HUES6 (cell line): ENCODE measurements at regions not wholly inside any gene's neighbourhood (a gene's known extent, or its start where the extent isn't known, plus 50 kb on each side); places are given as distances from the start of the nearest gene placed in this dataset.

ENCODE experiments used
- H3K27ac ChIP-seq: 2 replicates; pipeline ENCODE4 v1.7.0; 2013; ENCODE audit warnings: low read depth, mild to moderate bottlenecking, low read length, inconsistent platforms
- H3K27me3 ChIP-seq: 2 replicates; pipeline ENCODE4 v1.6.1; 2013; ENCODE audit warnings: low read length; ENCODE audit not compliant: control insufficient read depth, insufficient read depth
- H3K36me3 ChIP-seq: 2 replicates; pipeline ENCODE4 v1.6.1; 2013; ENCODE audit warnings: low read length; ENCODE audit not compliant: control insufficient read depth, insufficient read depth
- H3K4me1 ChIP-seq: 2 replicates; pipeline ENCODE4 v1.6.1; 2013; ENCODE audit warnings: low read length; ENCODE audit not compliant: control insufficient read depth, insufficient read depth
- H3K4me3 ChIP-seq: 2 replicates; pipeline ENCODE4 v1.5.1; 2013; ENCODE audit warnings: low read depth, low read length
- H3K9ac ChIP-seq: one replicate; pipeline ENCODE4 v1.6.1; 2013; ENCODE audit warnings: mild to moderate bottlenecking, low read length
- H3K9me3 ChIP-seq: 2 replicates; pipeline ENCODE4 v1.6.1; 2013; ENCODE audit warnings: low read depth, low read length; ENCODE audit not compliant: control insufficient read depth, insufficient read depth

DNA sequence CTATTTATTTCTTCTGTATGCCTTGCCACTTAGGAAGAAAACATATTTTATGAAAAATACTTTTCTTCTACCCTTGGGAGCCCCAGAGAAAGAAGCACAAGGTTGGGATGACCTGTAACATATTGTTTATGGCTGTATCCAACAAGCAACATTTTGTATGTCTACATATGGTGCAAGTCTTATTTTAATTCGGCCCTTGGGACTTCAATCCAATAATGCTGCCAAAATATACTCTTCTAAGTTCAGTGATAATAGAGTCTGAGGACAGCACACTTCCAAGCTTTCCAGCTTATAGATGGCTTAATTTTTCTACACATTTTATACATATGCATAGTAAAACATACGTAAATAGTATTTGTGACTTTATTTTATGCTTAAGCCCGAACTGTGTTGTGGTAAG, 318.5 kb upstream of the SEMA3A start:
- Histone ChIP-seq H3K36me3 (no peaks in the 10 kb centered on the region), H3K9ac (no peak overlapping the region), H3K4me3 (no peak overlapping the region), H3K27me3 (no peaks in the 10 kb centered on the region), H3K9me3 (no peaks in the 10 kb centered on the region), H3K4me1 (no peaks in the 10 kb centered on the region; the same call in 1 of the 2 replicates), H3K27ac (no peak overlapping the region; the same call in 1 of the 2 replicates)

DNA sequence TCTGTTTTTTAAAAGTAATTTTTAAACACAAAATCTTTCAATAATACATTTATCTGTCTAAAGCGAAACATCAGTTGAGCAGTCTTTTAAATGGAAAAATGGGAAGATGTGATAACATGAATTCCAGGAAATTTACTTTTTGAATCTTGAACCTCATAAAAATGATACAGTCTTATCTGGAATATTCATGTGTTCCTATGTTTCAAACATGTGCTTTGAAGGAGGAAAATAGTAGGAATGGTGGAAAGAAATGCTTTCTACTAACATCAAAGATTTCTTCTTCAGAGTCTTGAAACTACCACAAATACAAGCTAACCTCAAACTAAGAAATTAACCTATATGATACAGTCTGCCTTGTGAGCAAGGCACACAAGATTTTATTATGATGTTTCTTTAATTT, 317.5 kb upstream of the SEMA3A start:
- Histone ChIP-seq H3K27ac (no peak overlapping the region), H3K9ac (no peak overlapping the region), H3K4me3 (no peak overlapping the region), H3K27me3 (no peaks in the 10 kb centered on the region), H3K36me3 (no peaks in the 10 kb centered on the region), H3K4me1 (no peaks in the 10 kb centered on the region; the same call in 1 of the 2 replicates), H3K9me3 (no peaks in the 10 kb centered on the region)

DNA sequence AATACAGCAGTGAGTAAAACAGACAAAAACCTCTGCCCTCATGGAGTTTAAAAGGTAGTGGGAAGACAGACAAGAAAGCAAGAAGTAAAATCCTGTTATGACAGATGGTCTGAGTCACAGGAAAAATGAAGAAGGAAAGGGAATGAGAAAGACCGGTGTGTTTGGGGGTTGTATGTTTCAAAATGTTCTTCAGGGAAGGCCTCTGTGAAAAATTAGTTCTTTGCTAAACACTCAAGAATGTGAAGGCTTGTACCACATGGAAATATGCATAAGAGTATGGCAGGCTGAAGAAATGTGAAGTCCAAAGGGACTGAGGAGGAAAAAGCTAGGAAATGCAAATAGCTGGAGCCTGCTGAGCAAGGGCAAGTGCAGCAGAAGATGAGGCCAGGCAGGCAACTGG, 315.9 kb upstream of the SEMA3A start:
- Histone ChIP-seq H3K4me1 (no peaks in the 10 kb centered on the region; the same call in 1 of the 2 replicates), H3K9me3 (no peaks in the 10 kb centered on the region), H3K36me3 (no peaks in the 10 kb centered on the region), H3K9ac (no peak overlapping the region), H3K27me3 (no peaks in the 10 kb centered on the region), H3K4me3 (no peak overlapping the region), H3K27ac (no peak overlapping the region)

DNA sequence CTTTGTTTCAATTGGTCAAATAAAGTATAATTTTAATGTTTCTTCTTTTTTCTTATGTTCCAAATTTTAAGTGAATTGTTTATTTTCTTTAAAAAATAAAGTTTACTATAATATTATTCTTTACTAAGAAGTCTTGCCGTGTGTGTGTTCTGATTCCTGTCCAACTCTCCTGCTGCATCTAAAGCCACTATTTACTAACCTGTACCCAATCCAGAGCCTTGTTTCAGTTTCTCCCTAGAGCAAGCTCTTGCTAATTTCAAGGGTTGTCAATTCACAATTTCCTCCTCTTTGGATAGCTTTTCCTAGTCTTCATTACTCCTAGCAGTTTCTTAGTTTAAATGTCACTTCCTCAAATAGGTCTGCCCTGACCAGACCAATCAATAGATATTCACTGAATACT, 314.9 kb upstream of the SEMA3A start:
- H3K27me3 ChIP-seq = no peaks in the 10 kb centered on the region
- no peaks in the 10 kb centered on the region for H3K9me3 ChIP-seq
- no peaks in the 10 kb centered on the region; the same call in 1 of the 2 replicates for H3K4me1 ChIP-seq
- H3K4me3 ChIP-seq = no peak overlapping the region
- no peak overlapping the region for H3K9ac ChIP-seq
- H3K36me3 ChIP-seq = no peaks in the 10 kb centered on the region
- no peak overlapping the region for H3K27ac ChIP-seq

DNA sequence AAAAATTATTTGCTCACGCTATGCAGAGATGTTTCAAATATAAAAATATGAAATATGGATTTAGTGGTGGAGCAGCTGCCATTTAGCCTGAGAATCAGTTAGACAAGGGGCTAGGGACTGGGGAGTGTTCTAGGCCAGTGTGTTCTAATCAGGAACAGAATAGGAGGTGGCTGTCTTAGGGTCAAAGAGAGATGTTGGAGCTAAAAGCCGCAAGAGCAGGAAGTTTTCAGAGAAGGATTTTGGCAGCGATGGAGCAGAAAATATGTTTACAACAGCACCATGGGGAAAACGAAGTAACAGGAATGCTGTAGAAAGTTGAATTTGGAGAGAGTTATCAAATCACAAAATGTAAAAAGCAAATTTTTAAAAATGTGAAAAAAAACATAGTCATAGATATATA, 314.0 kb upstream of the SEMA3A start:
- H3K36me3 ChIP-seq = no peaks in the 10 kb centered on the region
- H3K4me3 ChIP-seq = no peak overlapping the region
- no peak overlapping the region for H3K27ac ChIP-seq
- no peak overlapping the region for H3K9ac ChIP-seq
- H3K9me3 ChIP-seq = no peaks in the 10 kb centered on the region
- H3K4me1 ChIP-seq = no peaks in the 10 kb centered on the region; the same call in 1 of the 2 replicates
- no peaks in the 10 kb centered on the region for H3K27me3 ChIP-seq

DNA sequence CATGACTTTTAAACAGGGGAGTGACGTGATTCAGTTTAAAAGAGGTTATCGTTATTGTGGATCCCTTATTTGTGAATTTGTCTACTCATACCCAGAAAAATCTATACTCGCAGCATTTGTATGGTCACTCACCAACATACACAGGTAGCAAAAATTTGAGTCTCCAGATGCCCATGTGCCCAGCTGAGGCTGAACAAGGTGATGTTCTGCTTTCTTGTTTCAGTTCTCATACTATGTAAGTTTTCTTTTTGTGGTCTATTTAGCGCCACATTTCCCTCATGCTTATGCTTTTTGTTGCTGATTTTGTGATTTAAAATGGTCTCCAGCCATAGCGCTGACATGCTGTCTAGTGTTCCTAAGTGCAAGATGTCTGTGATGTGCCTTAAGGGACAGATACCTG, 312.9 kb upstream of the SEMA3A start:
- Histone ChIP-seq H3K4me1 (no peaks in the 10 kb centered on the region; the same call in 1 of the 2 replicates), H3K36me3 (no peaks in the 10 kb centered on the region), H3K27me3 (no peaks in the 10 kb centered on the region), H3K27ac (no peak overlapping the region), H3K9ac (no peak overlapping the region), H3K4me3 (no peak overlapping the region), H3K9me3 (no peaks in the 10 kb centered on the region)

DNA sequence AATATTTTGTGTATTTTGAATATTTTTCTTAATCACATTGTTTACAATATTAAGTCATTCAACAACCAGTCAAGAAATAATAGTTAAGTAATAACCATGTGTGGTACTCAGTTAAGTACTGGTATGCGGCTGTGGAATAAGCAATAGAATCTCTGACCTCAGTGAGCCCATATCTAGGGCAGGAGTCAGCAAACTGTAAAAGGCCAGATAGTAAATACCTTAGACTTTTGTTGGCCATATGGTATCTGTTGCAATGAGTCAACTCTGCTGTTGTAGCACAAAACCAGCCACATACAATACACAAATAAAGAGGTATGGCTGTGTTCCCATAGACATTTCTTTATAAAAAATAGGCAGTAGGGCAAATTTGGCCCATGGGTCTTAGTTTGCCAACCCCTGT, 311.6 kb upstream of the SEMA3A start:
- Histone ChIP-seq H3K9ac (no peak overlapping the region), H3K27me3 (no peaks in the 10 kb centered on the region), H3K27ac (no peak overlapping the region), H3K4me1 (no peaks in the 10 kb centered on the region; the same call in 1 of the 2 replicates), H3K36me3 (no peaks in the 10 kb centered on the region), H3K4me3 (no peak overlapping the region), H3K9me3 (no peaks in the 10 kb centered on the region)

DNA sequence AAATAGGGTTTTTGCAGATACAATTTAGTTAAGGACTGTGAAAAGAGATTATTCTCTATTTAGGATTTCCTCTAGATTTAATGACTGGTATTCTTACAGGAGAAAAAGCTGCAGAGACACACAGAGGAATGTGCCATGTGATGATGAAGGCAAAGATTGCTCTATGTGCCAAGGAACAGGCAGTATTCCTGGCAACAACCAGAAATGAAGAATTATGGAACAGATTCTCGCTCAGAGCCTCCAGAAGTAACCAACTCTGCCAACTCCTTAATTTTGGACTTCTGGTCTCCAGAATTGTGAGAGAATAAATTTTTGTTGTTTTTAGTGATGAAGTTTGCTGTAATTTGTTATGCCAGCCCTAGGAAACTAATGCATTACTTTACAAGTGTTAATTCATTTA, 307.6 kb upstream of the SEMA3A start:
- Histone ChIP-seq H3K27me3 (no peaks in the 10 kb centered on the region), H3K4me1 (no peaks in the 10 kb centered on the region), H3K27ac (no peak overlapping the region), H3K4me3 (no peak overlapping the region), H3K9ac (no peak overlapping the region), H3K9me3 (no peaks in the 10 kb centered on the region), H3K36me3 (no peaks in the 10 kb centered on the region)

DNA sequence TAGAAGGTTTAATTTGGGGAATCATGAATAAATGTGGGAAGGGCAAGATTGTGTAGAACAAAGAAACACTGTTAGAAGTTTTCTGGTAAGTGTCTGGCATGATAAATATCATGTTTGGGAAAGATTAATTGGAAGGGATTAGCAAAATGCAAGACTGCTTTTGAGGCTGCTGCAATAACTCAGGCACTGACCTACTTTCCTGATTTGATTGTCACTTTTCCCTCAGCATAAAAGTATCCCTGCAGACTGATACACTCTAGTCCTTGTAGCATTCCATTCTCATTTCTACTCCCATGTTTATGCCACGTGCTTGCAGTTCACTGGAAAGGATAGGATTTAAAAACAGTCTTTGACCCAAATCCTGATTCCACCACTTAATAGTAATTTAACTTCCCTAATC, 303.3 kb upstream of the SEMA3A start:
- no peaks in the 10 kb centered on the region for H3K27me3 ChIP-seq
- H3K36me3 ChIP-seq = no peaks in the 10 kb centered on the region
- H3K9me3 ChIP-seq = no peaks in the 10 kb centered on the region
- no peak overlapping the region for H3K27ac ChIP-seq
- no peaks in the 10 kb centered on the region for H3K4me1 ChIP-seq
- H3K4me3 ChIP-seq = no peak overlapping the region
- no peak overlapping the region for H3K9ac ChIP-seq

DNA sequence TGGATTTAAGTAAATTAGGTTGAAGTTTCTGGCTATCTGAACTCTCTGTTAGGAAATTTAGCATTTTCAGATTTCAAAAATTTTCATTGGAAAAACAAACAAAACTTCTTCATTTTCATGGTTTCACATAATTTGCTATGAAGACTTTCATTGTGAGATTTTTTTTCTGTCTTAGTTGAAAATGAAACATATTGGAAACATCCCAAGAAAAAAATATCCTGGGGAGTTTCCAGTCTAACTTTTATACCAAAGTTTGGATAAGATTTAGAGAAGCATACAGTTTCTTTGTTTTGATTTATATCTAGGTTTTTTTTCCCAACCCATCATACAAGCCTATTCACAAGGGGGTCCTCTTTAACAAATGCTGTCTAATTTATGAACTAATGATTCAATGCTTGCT, 300.5 kb upstream of the SEMA3A start:
- no peak overlapping the region for H3K9ac ChIP-seq
- no peaks in the 10 kb centered on the region for H3K27me3 ChIP-seq
- no peaks in the 10 kb centered on the region for H3K36me3 ChIP-seq
- no peaks in the 10 kb centered on the region for H3K4me1 ChIP-seq
- H3K9me3 ChIP-seq = no peaks in the 10 kb centered on the region
- H3K27ac ChIP-seq = no peak overlapping the region
- no peak overlapping the region for H3K4me3 ChIP-seq

DNA sequence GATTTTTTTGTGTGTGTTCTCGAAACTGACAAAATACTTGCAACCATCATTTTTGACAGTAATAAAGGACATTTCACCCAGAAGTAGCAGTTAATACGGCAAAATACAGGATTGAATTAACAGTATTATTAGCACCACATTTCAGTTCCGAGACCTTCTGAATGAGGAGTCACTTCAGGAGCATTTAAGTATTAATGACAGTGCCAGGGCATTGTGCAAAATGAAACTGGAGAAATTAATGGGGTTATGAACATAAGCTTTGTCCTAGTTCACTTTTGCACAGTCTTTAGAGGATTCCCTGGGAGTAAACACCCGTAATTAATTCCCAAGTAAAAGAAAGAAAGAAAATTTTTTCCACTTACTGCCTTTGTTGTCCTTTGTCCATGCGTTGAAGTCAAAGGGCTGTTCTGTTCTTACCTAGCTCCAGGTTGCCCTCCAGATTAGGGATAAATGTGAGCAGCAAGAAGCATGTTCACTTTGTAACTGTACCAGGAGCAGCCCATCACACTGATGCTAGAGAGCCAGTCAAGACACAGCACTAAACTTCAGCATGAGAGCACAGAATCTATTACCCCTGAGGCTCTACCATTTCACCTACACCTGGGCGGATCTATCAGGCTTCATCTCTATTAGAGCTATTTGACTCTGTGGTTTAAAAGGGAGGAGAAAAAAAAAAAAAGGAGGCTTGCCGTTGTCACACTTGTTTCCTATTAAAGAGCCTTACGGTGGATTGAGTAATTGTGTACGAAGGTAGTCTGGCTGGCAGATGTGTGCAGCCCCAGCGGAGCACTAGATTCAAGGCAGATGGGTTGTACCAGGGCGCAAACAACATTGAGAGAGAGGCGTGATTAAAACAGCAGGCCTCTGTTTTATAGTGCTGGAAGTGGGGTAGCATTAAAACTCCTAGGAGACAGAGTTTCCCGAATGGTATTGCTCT, 297.8 kb upstream of the SEMA3A start:
- H3K36me3 ChIP-seq = no peaks in the 10 kb centered on the region
- no peak overlapping the region for H3K4me3 ChIP-seq
- no peak overlapping the region for H3K27ac ChIP-seq
- H3K27me3 ChIP-seq = no peaks in the 10 kb centered on the region
- no peak overlapping the region for H3K9ac ChIP-seq
- H3K4me1 ChIP-seq = no peaks in the 10 kb centered on the region
- no peaks in the 10 kb centered on the region for H3K9me3 ChIP-seq
